ENCODE measurements at regions not wholly inside any gene's neighbourhood (a gene's known extent, or its start where the extent isn't known, plus 50 kb on each side); places are given as distances from the start of the nearest gene placed in this dataset.

- Histone ChIP-seq H3K4me3 (ENCODE audit: low read depth, low read length) (no peak overlapping the region), H3K27ac (ENCODE audit: low read depth, low read length) (peak overlapping the region; percentile 59), H3K9me3 (ENCODE audit: control insufficient read depth, insufficient read depth, low read length) (no peaks in the 10 kb centered on the region), H3K27me3 (ENCODE audit: control insufficient read depth, insufficient read depth, low read length) (no peaks in the 10 kb centered on the region)
- TF ChIP-seq, protein P1, sequence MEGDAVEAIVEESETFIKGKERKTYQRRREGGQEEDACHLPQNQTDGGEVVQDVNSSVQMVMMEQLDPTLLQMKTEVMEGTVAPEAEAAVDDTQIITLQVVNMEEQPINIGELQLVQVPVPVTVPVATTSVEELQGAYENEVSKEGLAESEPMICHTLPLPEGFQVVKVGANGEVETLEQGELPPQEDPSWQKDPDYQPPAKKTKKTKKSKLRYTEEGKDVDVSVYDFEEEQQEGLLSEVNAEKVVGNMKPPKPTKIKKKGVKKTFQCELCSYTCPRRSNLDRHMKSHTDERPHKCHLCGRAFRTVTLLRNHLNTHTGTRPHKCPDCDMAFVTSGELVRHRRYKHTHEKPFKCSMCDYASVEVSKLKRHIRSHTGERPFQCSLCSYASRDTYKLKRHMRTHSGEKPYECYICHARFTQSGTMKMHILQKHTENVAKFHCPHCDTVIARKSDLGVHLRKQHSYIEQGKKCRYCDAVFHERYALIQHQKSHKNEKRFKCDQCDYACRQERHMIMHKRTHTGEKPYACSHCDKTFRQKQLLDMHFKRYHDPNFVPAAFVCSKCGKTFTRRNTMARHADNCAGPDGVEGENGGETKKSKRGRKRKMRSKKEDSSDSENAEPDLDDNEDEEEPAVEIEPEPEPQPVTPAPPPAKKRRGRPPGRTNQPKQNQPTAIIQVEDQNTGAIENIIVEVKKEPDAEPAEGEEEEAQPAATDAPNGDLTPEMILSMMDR (IDR thresholded peaks at IDR 0.05; ENCODE audit: low read depth, low read length) = no peak
- POLR2A ChIA-PET = interaction anchor here (0.7 kb wide), 1 partner anchor 857 kb away, joined by 3 read pairs; no protein-coding TSS in a partner anchor
- DNase-seq (ENCODE audit: low read depth, low spot score) = peak; percentile 46
- CTCF ChIA-PET = no interaction called here
Measured at GRCh38 chr5:58240322-58240721, 219.6 kb downstream of the PLK2 start.

DNA sequence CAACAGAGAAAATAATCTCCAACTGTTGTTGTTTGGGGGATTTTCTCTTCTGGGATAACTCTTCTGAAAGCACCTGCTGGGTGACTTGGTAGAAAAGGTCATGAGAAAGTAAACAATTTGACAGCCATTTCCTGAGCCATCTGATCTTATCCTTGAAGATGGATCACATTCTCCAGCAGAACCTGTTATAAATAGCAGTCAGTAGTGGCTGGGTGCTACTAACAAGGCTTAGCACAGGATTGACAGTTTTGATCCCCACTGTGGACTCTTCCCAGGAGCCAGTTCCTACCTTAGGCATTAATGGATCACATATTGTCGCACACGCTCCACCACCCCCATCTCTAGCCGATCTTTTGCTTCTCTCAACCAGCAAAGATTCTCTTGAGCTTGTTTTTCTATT, 220.2 kb downstream of the PLK2 start:
- CTCF ChIA-PET = interaction anchor here (0.6 kb wide), 1 partner anchor 96 kb away, joined by 3 read pairs; no protein-coding TSS in a partner anchor
- Histone ChIP-seq H3K4me3 (ENCODE audit: low read depth, low read length) (no peak overlapping the region), H3K27me3 (ENCODE audit: control insufficient read depth, insufficient read depth, low read length) (no peaks in the 10 kb centered on the region), H3K9me3 (ENCODE audit: control insufficient read depth, insufficient read depth, low read length) (no peaks in the 10 kb centered on the region), H3K27ac (ENCODE audit: low read depth, low read length) (peak overlapping the region; percentile 66)
- no peak for DNase-seq (ENCODE audit: low read depth, low spot score)
- TF ChIP-seq, protein P1 (IDR thresholded peaks at IDR 0.05; ENCODE audit: low read depth, low read length) = no peak
- POLR2A ChIA-PET = interaction anchor here (0.7 kb wide), 1 partner anchor 857 kb away, joined by 3 read pairs; no protein-coding TSS in a partner anchor

GRCh38 chr5:58239045-58239444, 220.8 kb downstream of the PLK2 start:
- Histone ChIP-seq H3K27ac (ENCODE audit: low read depth, low read length) (no peak overlapping the region), H3K4me3 (ENCODE audit: low read depth, low read length) (no peak overlapping the region), H3K9me3 (ENCODE audit: control insufficient read depth, insufficient read depth, low read length) (no peaks in the 10 kb centered on the region), H3K27me3 (ENCODE audit: control insufficient read depth, insufficient read depth, low read length) (no peaks in the 10 kb centered on the region)
- TF ChIP-seq, protein P1 (IDR thresholded peaks at IDR 0.05; ENCODE audit: low read depth, low read length) = no peak
- ChIA-PET POLR2A (no interaction called here), CTCF (no interaction called here)
- no peak for DNase-seq (ENCODE audit: low read depth, low spot score)

DNA sequence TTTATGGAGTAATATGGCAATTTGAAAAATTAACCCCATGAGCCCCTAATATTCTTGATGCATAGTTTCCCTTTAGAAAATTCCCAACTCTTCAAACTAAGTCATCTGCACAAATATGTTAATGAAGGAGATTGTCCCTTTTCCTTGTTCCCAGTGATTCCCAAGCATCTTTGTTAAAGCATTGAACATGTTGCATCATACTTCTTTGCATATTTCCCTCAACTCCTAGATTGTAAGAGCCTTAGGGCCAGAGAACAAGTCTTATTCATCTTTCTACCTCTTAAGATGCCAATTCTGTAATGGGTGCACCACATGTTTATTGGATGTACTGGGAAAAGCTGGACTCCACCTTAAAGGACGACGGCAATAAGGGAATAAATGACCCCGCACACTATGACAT, 223.4 kb downstream of the PLK2 start:
- ChIA-PET CTCF (no interaction called here), POLR2A (no interaction called here)
- Histone ChIP-seq H3K27ac (ENCODE audit: low read depth, low read length) (no peak overlapping the region), H3K4me3 (ENCODE audit: low read depth, low read length) (no peak overlapping the region), H3K9me3 (ENCODE audit: control insufficient read depth, insufficient read depth, low read length) (no peaks in the 10 kb centered on the region), H3K27me3 (ENCODE audit: control insufficient read depth, insufficient read depth, low read length) (no peaks in the 10 kb centered on the region)
- DNase-seq (ENCODE audit: low read depth, low spot score) = no peak
- TF ChIP-seq, protein P1 (IDR thresholded peaks at IDR 0.05; ENCODE audit: low read depth, low read length) = no peak

- Histone ChIP-seq H3K27me3 (ENCODE audit: control insufficient read depth, insufficient read depth, low read length) (no peaks in the 10 kb centered on the region), H3K27ac (ENCODE audit: low read depth, low read length) (no peak overlapping the region), H3K9me3 (ENCODE audit: control insufficient read depth, insufficient read depth, low read length) (no peaks in the 10 kb centered on the region), H3K4me3 (ENCODE audit: low read depth, low read length) (no peak overlapping the region)
- TF ChIP-seq, protein P1 (IDR thresholded peaks at IDR 0.05; ENCODE audit: low read depth, low read length) = no peak
- CTCF ChIA-PET = no interaction called here
- DNase-seq (ENCODE audit: low read depth, low spot score) = no peak
- POLR2A ChIA-PET = no interaction called here
Measured at GRCh38 chr5:58235299-58235698, 224.6 kb downstream of the PLK2 start.
